ENCODE measurements at regions not wholly inside any gene's neighbourhood (a gene's known extent, or its start where the extent isn't known, plus 50 kb on each side); places are given as distances from the start of the nearest gene placed in this dataset.

GRCh38 chr19:28984315-28984714, 228.6 kb downstream of the UQCRFS1 start:
- CTCF ChIA-PET, result no interaction called here
- Mint-ChIP-seq H3K27me3 (no peaks in the 10 kb centered on the region), H3K9me3 (peaks cover 6% of the 10 kb centered on the region), H3K36me3 (ENCODE audit: low read depth) (no peaks in the 10 kb centered on the region), H3K4me3 (no peak overlapping the region), H3K4me1 (no peaks in the 10 kb centered on the region), H3K27ac (no peak overlapping the region)
- DNase-seq (no peak), ATAC-seq (ENCODE audit: low read depth) (no peak)
- TF ChIP-seq CTCF (IDR thresholded peaks at IDR 0.05), result no peak
- intact Hi-C loops (cut with micrococcal nuclease), result no loop called here
- POLR2A ChIA-PET, result no interaction called here

- ATAC-seq (ENCODE audit: low read depth) (no peak), DNase-seq (no peak)
- Mint-ChIP-seq H3K4me3 (no peak overlapping the region), H3K9me3 (peaks cover 6% of the 10 kb centered on the region), H3K4me1 (no peaks in the 10 kb centered on the region), H3K27ac (no peak overlapping the region), H3K36me3 (ENCODE audit: low read depth) (no peaks in the 10 kb centered on the region), H3K27me3 (no peaks in the 10 kb centered on the region)
- ChIA-PET CTCF (no interaction called here), POLR2A (no interaction called here)
- TF ChIP-seq CTCF (IDR thresholded peaks at IDR 0.05), result no peak
- intact Hi-C loops (cut with micrococcal nuclease), result no loop called here
Observed at GRCh38 chr19:28983430-28983829, 229.5 kb downstream of the UQCRFS1 start.

- DNase-seq (no peak), ATAC-seq (ENCODE audit: low read depth) (no peak)
- H3K4me3 Mint-ChIP-seq, result no peak overlapping the region
- no peaks in the 10 kb centered on the region for H3K36me3 Mint-ChIP-seq (ENCODE audit: low read depth)
- H3K4me1 Mint-ChIP-seq, result no peaks in the 10 kb centered on the region
- ChIA-PET POLR2A (no interaction called here), CTCF (no interaction called here)
- no peak for TF ChIP-seq CTCF (IDR thresholded peaks at IDR 0.05)
- intact Hi-C loops (cut with micrococcal nuclease), result no loop called here
- no peak overlapping the region for H3K27ac Mint-ChIP-seq
- no peaks in the 10 kb centered on the region for H3K27me3 Mint-ChIP-seq
- H3K9me3 Mint-ChIP-seq, result peaks cover 6% of the 10 kb centered on the region
Observed at GRCh38 chr19:28981994-28982393, 231.0 kb downstream of the UQCRFS1 start.

GRCh38 chr19:28981518-28981917, 231.4 kb downstream of the UQCRFS1 start:
- no peaks in the 10 kb centered on the region for H3K27me3 Mint-ChIP-seq
- ChIA-PET CTCF (no interaction called here), POLR2A (no interaction called here)
- no peak overlapping the region for H3K4me3 Mint-ChIP-seq
- no peak for TF ChIP-seq CTCF (IDR thresholded peaks at IDR 0.05)
- H3K9me3 Mint-ChIP-seq, result peaks cover 6% of the 10 kb centered on the region
- intact Hi-C loops (cut with micrococcal nuclease), result no loop called here
- ATAC-seq (ENCODE audit: low read depth) (no peak), DNase-seq (no peak)
- no peak overlapping the region for H3K27ac Mint-ChIP-seq
- no peaks in the 10 kb centered on the region for H3K36me3 Mint-ChIP-seq (ENCODE audit: low read depth)
- H3K4me1 Mint-ChIP-seq, result no peaks in the 10 kb centered on the region

- Mint-ChIP-seq H3K9me3 (peaks cover under 1% of the 10 kb centered on the region), H3K4me3 (no peak overlapping the region), H3K36me3 (ENCODE audit: low read depth) (no peaks in the 10 kb centered on the region), H3K4me1 (no peaks in the 10 kb centered on the region), H3K27me3 (no peaks in the 10 kb centered on the region), H3K27ac (no peak overlapping the region)
- intact Hi-C loops (cut with micrococcal nuclease), result no loop called here
- ATAC-seq (ENCODE audit: low read depth) (no peak), DNase-seq (no peak)
- TF ChIP-seq CTCF (IDR thresholded peaks at IDR 0.05), result no peak
- POLR2A ChIA-PET, result no interaction called here
- CTCF ChIA-PET, result no interaction called here
Observed at GRCh38 chr19:28980236-28980868, 232.6 kb downstream of the UQCRFS1 start.
